Kidney (tissue), 13 donors: ENCODE measurements at regions not wholly inside any gene's neighbourhood (a gene's known extent, or its start where the extent isn't known, plus 50 kb on each side); places are given as distances from the start of the nearest gene placed in this dataset.

Experiments used
- DNase-seq, 5 donors: peaks; one replicate each; pipeline ENCODE4 v3.0.0-alpha.2; 2013 to 2020
- FAIRE-seq: peaks from 2 replicates; lab custom pipeline; 2012; peaks lifted over from hg19 to GRCh38; lab: Jason Lieb, UNC
- H3K27ac ChIP-seq, 2 donors: one replicate each; pipeline ENCODE4 v1.7.0; 2013; ENCODE audit warnings: low read depth in 2 of 2, low read length in 2 of 2, inconsistent platforms in 1 of 2
- H3K27me3 ChIP-seq: one replicate; pipeline ENCODE4 v1.7.1; 2013; ENCODE audit warnings: low read length, inconsistent platforms; ENCODE audit not compliant: control insufficient read depth, insufficient read depth
- H3K36me3 ChIP-seq, 3 donors: one replicate each; pipeline versions ENCODE4 v1.7.0 to v1.7.1; 2013; ENCODE audit warnings: low read length in 3 of 3, control low read depth in 1 of 3, inconsistent platforms in 1 of 3; ENCODE audit not compliant: insufficient read depth in 3 of 3, control insufficient read depth in 2 of 3
- H3K4me1 ChIP-seq, 3 donors: one replicate each; pipeline versions ENCODE4 v1.7.0 to v1.7.1; 2013; ENCODE audit warnings: low read length in 3 of 3, inconsistent platforms in 1 of 3, low read depth in 1 of 3; ENCODE audit not compliant: control insufficient read depth in 2 of 3, insufficient read depth in 2 of 3
- H3K4me3 ChIP-seq, 3 donors: one replicate each; pipeline versions ENCODE4 v1.7.0 to v1.8.1; 2013; ENCODE audit warnings: low read length in 3 of 3, control low read depth in 1 of 3, inconsistent platforms in 1 of 3
- H3K9ac ChIP-seq, 3 donors: one replicate each; pipeline versions ENCODE4 v1.7.0 to v1.7.1; 2013; ENCODE audit warnings: low read length in 3 of 3, control low read depth in 1 of 3, inconsistent platforms in 1 of 3
- H3K9me3 ChIP-seq, 3 donors: one replicate each; pipeline versions ENCODE4 v1.7.0 to v1.7.1; 2013; ENCODE audit warnings: low read length in 3 of 3, control low read depth in 1 of 3, inconsistent platforms in 1 of 3; ENCODE audit not compliant: control insufficient read depth in 2 of 3, insufficient read depth in 1 of 3
- CTCF ChIP-seq: IDR thresholded peaks from 3 replicates; pipeline ENCODE4 v1.5.1; 2012; ENCODE audit warnings: mild to moderate bottlenecking, moderate library complexity, borderline replicate concordance; ENCODE audit not compliant: insufficient read depth; ENCODE audit errors: extremely low read depth
- intact Hi-C: fragments of 100-400 bp; cut with DNase I; formaldehyde crosslinking; loops from one replicate; pipeline ENCODE4 v1.11.1; 2022
- donor health status: control.
- donor health status: control.
- donor health status: control.
- donor health status: control.
- donor health status: control.
- donor health status: DM: yes; HTN: yes; CAD: no.
- donor health status: Normal renal cell carcinoma (clear cell type).

GRCh38 chr3:59163953-59164352 lies 114.1 kb upstream of the CFAP20DC start:
- no peak for TF ChIP-seq CTCF
- H3K4me3 ChIP-seq, result no peak overlapping the region
- no peak for FAIRE-seq

GRCh38 chr3:59161048-59161447 lies 111.2 kb upstream of the CFAP20DC start:
- intact Hi-C loops, result no loop called here
- DNase-seq (no peak), FAIRE-seq (no peak)
- Histone ChIP-seq H3K9me3 (no peaks in the 10 kb centered on the region), H3K36me3 (no peaks in the 10 kb centered on the region), H3K4me1 (no peaks in the 10 kb centered on the region), H3K27ac (no peak overlapping the region), H3K27me3 (no peaks in the 10 kb centered on the region), H3K9ac (no peak overlapping the region), H3K4me3 (no peak overlapping the region)
- TF ChIP-seq CTCF, result no peak

More at GRCh38 chr3:59163953-59164352, 114.1 kb upstream of the CFAP20DC start:
- no peak overlapping the region for H3K9ac ChIP-seq
- H3K9me3 ChIP-seq, result no peaks in the 10 kb centered on the region
- H3K27me3 ChIP-seq, result no peaks in the 10 kb centered on the region
- no peak for DNase-seq
- intact Hi-C loops, result no loop called here
- no peaks in the 10 kb centered on the region for H3K4me1 ChIP-seq
- no peak overlapping the region for H3K27ac ChIP-seq
- no peaks in the 10 kb centered on the region for H3K36me3 ChIP-seq

- FAIRE-seq (no peak), DNase-seq (no peak)
- Histone ChIP-seq H3K4me3 (no peak overlapping the region), H3K9me3 (no peaks in the 10 kb centered on the region), H3K4me1 (no peaks in the 10 kb centered on the region), H3K36me3 (no peaks in the 10 kb centered on the region), H3K9ac (no peak overlapping the region), H3K27ac (no peak overlapping the region), H3K27me3 (no peaks in the 10 kb centered on the region)
- intact Hi-C loops, result no loop called here
- no peak for TF ChIP-seq CTCF
These were observed 110.4 kb upstream of the CFAP20DC start for GRCh38 chr3:59160133-59160746.

GRCh38 chr3:59153648-59154047 lies 103.8 kb upstream of the CFAP20DC start:
- no peaks in the 10 kb centered on the region for H3K4me1 ChIP-seq
- H3K9ac ChIP-seq, result no peak overlapping the region
- TF ChIP-seq CTCF, result no peak
- intact Hi-C loops, result no loop called here
- FAIRE-seq (no peak), DNase-seq (no peak)
- H3K4me3 ChIP-seq, result no peak overlapping the region
- no peaks in the 10 kb centered on the region for H3K27me3 ChIP-seq
- peaks cover 0 to 5% (median 5%) of the 10 kb centered on the region in 3 donors for H3K9me3 ChIP-seq
- H3K27ac ChIP-seq, result no peak overlapping the region
- H3K36me3 ChIP-seq, result no peaks in the 10 kb centered on the region
